Sigmoid colon (tissue), 4 donors: ENCODE measurements at regions not wholly inside any gene's neighbourhood (a gene's known extent, or its start where the extent isn't known, plus 50 kb on each side); places are given as distances from the start of the nearest gene placed in this dataset.

Experiments used
- POLR2AphosphoS5 ChIP-seq, 4 donors: sonication (generic); formaldehyde crosslinking; IDR thresholded peaks; one replicate each; pipeline ENCODE4 v1.6.1; 2017; ENCODE audit warnings: antibody characterized with exemption in 4 of 4
- TF ChIP-seq, protein P1 (sequence below), 4 experiments: fragments of 450-650 bp in 3 of 4; fragments of 200-600 bp in 1 of 4; IDR thresholded peaks; one replicate each; pipeline ENCODE4 v1.5.1; 2016 to 2019; ENCODE audit warnings: antibody characterized with exemption in 4 of 4, mild to moderate bottlenecking in 3 of 4, moderate library complexity in 2 of 4

GRCh38 chr14:87186737-87187136 lies 806.2 kb downstream of the GALC start:
- TF ChIP-seq, protein P1, sequence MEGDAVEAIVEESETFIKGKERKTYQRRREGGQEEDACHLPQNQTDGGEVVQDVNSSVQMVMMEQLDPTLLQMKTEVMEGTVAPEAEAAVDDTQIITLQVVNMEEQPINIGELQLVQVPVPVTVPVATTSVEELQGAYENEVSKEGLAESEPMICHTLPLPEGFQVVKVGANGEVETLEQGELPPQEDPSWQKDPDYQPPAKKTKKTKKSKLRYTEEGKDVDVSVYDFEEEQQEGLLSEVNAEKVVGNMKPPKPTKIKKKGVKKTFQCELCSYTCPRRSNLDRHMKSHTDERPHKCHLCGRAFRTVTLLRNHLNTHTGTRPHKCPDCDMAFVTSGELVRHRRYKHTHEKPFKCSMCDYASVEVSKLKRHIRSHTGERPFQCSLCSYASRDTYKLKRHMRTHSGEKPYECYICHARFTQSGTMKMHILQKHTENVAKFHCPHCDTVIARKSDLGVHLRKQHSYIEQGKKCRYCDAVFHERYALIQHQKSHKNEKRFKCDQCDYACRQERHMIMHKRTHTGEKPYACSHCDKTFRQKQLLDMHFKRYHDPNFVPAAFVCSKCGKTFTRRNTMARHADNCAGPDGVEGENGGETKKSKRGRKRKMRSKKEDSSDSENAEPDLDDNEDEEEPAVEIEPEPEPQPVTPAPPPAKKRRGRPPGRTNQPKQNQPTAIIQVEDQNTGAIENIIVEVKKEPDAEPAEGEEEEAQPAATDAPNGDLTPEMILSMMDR (IDR thresholded peaks at IDR 0.05) = no peak
- TF ChIP-seq POLR2AphosphoS5 (IDR thresholded peaks at IDR 0.05) = no peak
